ENCODE measurements at regions not wholly inside any gene's neighbourhood (a gene's known extent, or its start where the extent isn't known, plus 50 kb on each side); places are given as distances from the start of the nearest gene placed in this dataset.

- TF ChIP-seq CREM (IDR thresholded peaks at IDR 0.05; ENCODE audit: low read depth) (no peak), BCLAF1 (IDR thresholded peaks at IDR 0.05) (no peak)
Observed at GRCh38 chr18:56128153-56128791, 510.1 kb downstream of the TXNL1 start (continued).

- Histone ChIP-seq H2AFZ (ENCODE audit: control insufficient read depth, low read depth, low read length) (no peak overlapping the region), H3K4me2 (ENCODE audit: control insufficient read depth, insufficient read depth) (no peak overlapping the region), H3K4me1 (ENCODE audit: control insufficient read depth, insufficient read depth, low read length) (no peaks in the 10 kb centered on the region), H3K79me2 (ENCODE audit: control insufficient read depth, insufficient read depth, low read length) (no peaks in the 10 kb centered on the region), H3K27ac (ENCODE audit: control insufficient read depth, insufficient read depth) (no peak overlapping the region), H3K4me3 (no peak overlapping the region), H3K27me3 (replicated peaks in 1 of 2; ENCODE audit: control insufficient read depth in 2 of 2, insufficient read depth in 2 of 2, low read length in 1 of 2) (no peaks in the 10 kb centered on the region), H4K20me1 (ENCODE audit: control insufficient read depth, insufficient read depth) (no peaks in the 10 kb centered on the region), H3K36me3 (ENCODE audit: control insufficient read depth in 2 of 2, insufficient read depth in 2 of 2, low read length in 1 of 2) (no peaks in the 10 kb centered on the region), H3K9me3 (replicated peaks; ENCODE audit: control insufficient read depth, insufficient read depth, low read length) (no peaks in the 10 kb centered on the region), H3K9ac (ENCODE audit: control insufficient read depth, insufficient read depth, low read length) (no peak overlapping the region)
- BruUV-seq (replicated peaks): no TSS peak
- in situ Hi-C loops (cut with MboI) (no loop called here), intact Hi-C loops (cut with micrococcal nuclease; ENCODE audit: unreplicated experiment) (no loop called here)
- POLR2A ChIA-PET: no interaction called here
- 54% methylated on average over 5 of the region's 5 CpGs for WGBS (ENCODE audit: insufficient coverage, insufficient replicate concordance, low lambda C conversion rate, missing lambda C conversion rate)
- RAD21 ChIA-PET (ENCODE audit: unreplicated experiment): no interaction called here
- SMC1A ChIA-PET (ENCODE audit: uncharacterized antibody, unreplicated experiment): interaction anchor here (1.1 kb wide), 1 partner anchor 12 kb away, joined by 3 read pairs; no protein-coding TSS in a partner anchor
- CTCF ChIA-PET: no interaction called here
- ATAC-seq (no peak), DNase-seq (ENCODE audit: low read depth, low spot score) (no peak), FAIRE-seq (no peak)
- no peak for TF ChIP-seq ZBTB40 (IDR thresholded peaks at IDR 0.05; ENCODE audit: borderline replicate concordance)
- no peak for TF ChIP-seq FOXM1 (IDR thresholded peaks at IDR 0.05; ENCODE audit: low read depth, low read length)
- no peak for TF ChIP-seq MYC (IDR thresholded peaks at IDR 0.05; ENCODE audit: insufficient read depth, insufficient read length, insufficient replicate concordance, low read length, severe bottlenecking)
- TF ChIP-seq SMAD1 (IDR thresholded peaks at IDR 0.05; ENCODE audit: low read depth, partially characterized antibody): no peak
- no peak for TF ChIP-seq EGR1 (IDR thresholded peaks at IDR 0.05; ENCODE audit: borderline replicate concordance in 1 of 2, low read depth in 2 of 2, low read length in 2 of 2)
- TF ChIP-seq NR2C1 (IDR thresholded peaks at IDR 0.05): no peak
- no peak for TF ChIP-seq ELK1 (IDR thresholded peaks at IDR 0.05; ENCODE audit: low read depth, low read length)
- no peak for TF ChIP-seq STAT3 (IDR thresholded peaks at IDR 0.05; ENCODE audit: low read depth, low read length)
- no peak for TF ChIP-seq RELA (IDR thresholded peaks at IDR 0.05; ENCODE audit: borderline replicate concordance, partially characterized antibody)
- no peak for TF ChIP-seq CHD1 (IDR thresholded peaks at IDR 0.05; ENCODE audit: low read depth, low read length)
- no peak for TF ChIP-seq FOXK2 (IDR thresholded peaks at IDR 0.05)
- no peak for TF ChIP-seq PAX5 (IDR thresholded peaks at IDR 0.05; ENCODE audit: borderline replicate concordance, low read depth, low read length)
Observed at GRCh38 chr18:56127322-56128099, 510.9 kb downstream of the TXNL1 start.
